ENCODE measurements at regions not wholly inside any gene's neighbourhood (a gene's known extent, or its start where the extent isn't known, plus 50 kb on each side); places are given as distances from the start of the nearest gene placed in this dataset.

- Histone ChIP-seq H3K9me3 (replicated peaks) (no peaks in the 10 kb centered on the region), H3K36me3 (no peaks in the 10 kb centered on the region), H3K4me1 (no peaks in the 10 kb centered on the region), H3K27ac (no peak overlapping the region), H3K4me3 (no peak overlapping the region), H3K27me3 (no peaks in the 10 kb centered on the region)
- DNase-seq: no peak
Measured at GRCh38 chr5:164921722-164922121, 1416.3 kb downstream of the MAT2B start.

DNA sequence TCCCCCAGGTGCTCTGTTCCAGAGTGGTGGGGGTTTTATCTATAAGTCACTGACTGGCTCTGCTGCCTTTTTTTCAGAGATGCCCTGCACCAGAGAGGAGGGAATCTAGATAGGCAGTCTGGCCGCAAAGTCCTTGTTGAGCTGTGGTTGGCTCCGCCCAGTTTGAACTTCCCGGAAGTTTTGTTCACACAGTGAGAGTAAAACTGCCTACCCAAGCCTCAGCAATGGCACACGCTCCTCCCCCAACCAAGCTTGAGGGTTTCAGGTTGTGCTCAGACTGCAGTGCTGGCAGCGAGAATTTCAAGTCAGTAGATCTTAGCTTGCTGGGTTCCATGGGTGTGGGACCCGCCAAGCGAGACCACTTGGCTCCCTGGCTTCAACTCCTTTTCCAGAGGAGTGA is 1428.6 kb downstream of the MAT2B start:
- peak in 1 of 2 experiments; percentile 13 for DNase-seq
- Histone ChIP-seq H3K36me3 (no peaks in the 10 kb centered on the region), H3K27ac (no peak overlapping the region), H3K4me1 (no peaks in the 10 kb centered on the region), H3K9me3 (replicated peaks) (no peaks in the 10 kb centered on the region), H3K4me3 (no peak overlapping the region), H3K27me3 (peaks cover 6% of the 10 kb centered on the region)

DNA sequence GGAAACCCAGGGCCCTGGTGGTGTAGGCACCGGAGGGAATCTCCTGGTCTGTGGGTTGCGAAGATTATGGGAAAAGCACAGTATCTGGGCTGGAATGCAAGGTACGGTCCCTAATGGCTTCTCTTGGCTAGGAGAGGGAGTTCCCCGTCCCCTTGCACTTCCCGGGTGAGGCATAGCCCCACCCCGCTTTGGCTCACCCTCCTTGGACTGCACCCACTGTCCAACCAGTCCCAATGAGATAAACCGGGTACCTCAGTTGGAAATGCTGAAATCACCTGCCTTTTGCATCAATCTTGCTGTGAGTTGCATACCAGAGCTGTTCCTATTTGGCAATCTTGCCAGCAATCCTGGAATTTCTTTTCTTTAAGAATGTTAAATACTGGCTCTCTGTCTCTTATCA is 1429.1 kb downstream of the MAT2B start:
- H3K9me3 ChIP-seq (replicated peaks): no peaks in the 10 kb centered on the region
- H3K36me3 ChIP-seq: no peaks in the 10 kb centered on the region
- no peaks in the 10 kb centered on the region for H3K4me1 ChIP-seq
- peaks cover 6% of the 10 kb centered on the region for H3K27me3 ChIP-seq
- DNase-seq: no peak
- no peak overlapping the region for H3K4me3 ChIP-seq
- H3K27ac ChIP-seq: no peak overlapping the region

DNA sequence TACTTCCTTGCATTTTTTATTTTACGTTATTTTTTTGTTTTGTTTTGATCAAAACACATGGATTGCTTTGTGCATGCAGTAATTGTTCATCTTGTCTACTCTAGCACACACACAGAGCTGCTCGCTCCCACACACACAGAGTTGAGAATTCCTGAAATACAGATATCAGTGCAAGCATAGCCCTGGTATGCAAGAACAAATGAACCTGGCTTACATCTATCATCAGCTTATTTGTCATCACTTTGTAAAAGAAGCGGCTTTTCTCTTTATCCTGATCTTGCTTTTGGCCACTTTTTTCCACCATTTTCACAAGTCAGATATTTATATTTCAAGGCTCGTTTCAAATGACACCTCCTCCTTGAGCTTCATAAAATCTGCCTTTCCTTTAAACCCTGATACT is 1435.7 kb downstream of the MAT2B start:
- no peaks in the 10 kb centered on the region for H3K4me1 ChIP-seq
- no peak overlapping the region for H3K4me3 ChIP-seq
- no peak for DNase-seq
- H3K36me3 ChIP-seq: no peaks in the 10 kb centered on the region
- peaks cover 6% of the 10 kb centered on the region for H3K27me3 ChIP-seq
- no peaks in the 10 kb centered on the region for H3K9me3 ChIP-seq (replicated peaks)
- no peak overlapping the region for H3K27ac ChIP-seq

- no peak for DNase-seq
- H3K4me1 ChIP-seq: no peaks in the 10 kb centered on the region
Measured at GRCh38 chr5:164950927-164951326, 1445.5 kb downstream of the MAT2B start.

GRCh38 chr5:164951570-164951969 is 1446.2 kb downstream of the MAT2B start:
- no peaks in the 10 kb centered on the region for H3K36me3 ChIP-seq

More at GRCh38 chr5:164950927-164951326, 1445.5 kb downstream of the MAT2B start:
- Histone ChIP-seq H3K27ac (no peak overlapping the region), H3K4me3 (no peak overlapping the region), H3K9me3 (replicated peaks) (no peaks in the 10 kb centered on the region), H3K27me3 (no peaks in the 10 kb centered on the region; the same call in 1 of the 2 replicates), H3K36me3 (no peaks in the 10 kb centered on the region)

DNA sequence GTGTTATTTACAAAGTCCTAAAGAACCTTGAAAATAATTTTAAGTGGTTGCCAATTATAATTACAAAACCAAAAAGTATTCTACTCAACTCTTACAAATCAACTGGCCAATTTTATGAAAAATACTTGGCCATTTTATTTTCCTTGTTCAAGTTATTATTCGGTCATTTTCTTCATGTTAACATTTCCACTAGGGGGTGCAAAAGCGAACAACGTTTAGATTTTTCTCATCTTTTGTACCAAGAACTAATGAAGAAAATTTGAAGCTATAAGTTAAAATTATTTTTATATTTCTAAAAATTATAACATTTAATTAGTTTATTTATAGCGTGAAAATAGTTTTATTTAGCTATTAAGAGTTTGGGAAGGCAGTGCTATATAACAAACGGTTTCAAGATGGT is 1453.3 kb downstream of the MAT2B start:
- H3K27ac ChIP-seq: no peak overlapping the region
- no peaks in the 10 kb centered on the region; the same call in 1 of the 2 replicates for H3K27me3 ChIP-seq
- no peaks in the 10 kb centered on the region for H3K36me3 ChIP-seq
- no peak overlapping the region for H3K4me3 ChIP-seq
- H3K9me3 ChIP-seq (replicated peaks): no peaks in the 10 kb centered on the region
- no peak for DNase-seq
- no peaks in the 10 kb centered on the region for H3K4me1 ChIP-seq

More at GRCh38 chr5:164951570-164951969, 1446.2 kb downstream of the MAT2B start:
- no peak for DNase-seq
- H3K27ac ChIP-seq: no peak overlapping the region
- no peaks in the 10 kb centered on the region for H3K4me1 ChIP-seq
- H3K27me3 ChIP-seq: no peaks in the 10 kb centered on the region; the same call in 1 of the 2 replicates
- no peaks in the 10 kb centered on the region for H3K9me3 ChIP-seq (replicated peaks)
- no peak overlapping the region for H3K4me3 ChIP-seq

DNA sequence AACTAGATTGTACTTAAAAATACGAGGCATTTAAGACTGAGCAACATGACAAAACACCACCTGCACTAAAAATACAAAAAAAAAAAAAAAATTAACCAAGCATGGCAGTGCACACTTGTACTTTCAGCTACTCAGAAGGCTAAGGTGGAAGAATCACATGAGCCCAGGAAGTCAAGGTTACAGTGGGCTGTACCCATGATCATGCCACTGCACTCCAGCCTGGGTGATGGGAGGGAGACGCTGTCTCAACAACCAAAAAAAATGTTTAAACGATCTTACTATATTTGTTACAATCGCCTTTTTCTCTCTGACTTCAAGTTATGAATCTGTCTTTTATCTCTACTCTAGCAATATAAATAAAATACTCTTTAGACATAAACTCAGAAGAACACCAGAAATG is 1454.3 kb downstream of the MAT2B start:
- no peaks in the 10 kb centered on the region for H3K9me3 ChIP-seq (replicated peaks)
- no peak for DNase-seq
- no peak overlapping the region for H3K27ac ChIP-seq
- no peak overlapping the region for H3K4me3 ChIP-seq
- no peaks in the 10 kb centered on the region for H3K27me3 ChIP-seq
- no peaks in the 10 kb centered on the region for H3K4me1 ChIP-seq
- H3K36me3 ChIP-seq: no peaks in the 10 kb centered on the region

DNA sequence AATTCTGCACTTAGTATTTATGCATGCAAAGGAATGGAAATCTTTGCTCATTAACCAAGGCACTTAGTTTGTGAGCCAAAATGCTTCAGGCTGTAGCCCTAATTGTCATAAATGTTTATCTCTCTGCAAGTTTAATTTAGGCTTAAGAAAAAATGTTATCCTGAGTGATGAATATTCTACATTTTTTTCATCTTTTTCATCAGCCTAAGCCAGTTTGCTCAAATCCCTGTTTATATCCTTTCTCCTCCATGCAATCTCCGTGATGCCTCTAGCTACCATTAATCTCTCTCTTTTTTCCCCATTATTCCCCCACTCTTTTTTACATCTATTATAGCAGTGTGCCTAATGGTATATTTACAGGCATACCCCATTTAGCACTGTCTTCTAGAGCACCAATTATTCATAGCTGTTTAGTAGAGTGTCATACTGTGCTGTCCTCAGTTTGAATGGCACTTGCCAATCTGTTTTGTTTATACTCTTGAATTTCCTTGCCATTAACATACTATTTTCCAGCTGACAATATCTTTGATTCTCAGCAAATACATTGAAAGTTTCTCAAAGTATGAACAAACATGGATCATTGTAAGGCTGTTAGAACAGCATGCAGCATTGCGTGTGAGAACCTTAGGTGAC is 1457.0 kb downstream of the MAT2B start:
- H3K27me3 ChIP-seq: peaks cover 3% of the 10 kb centered on the region; the same call in 1 of the 2 replicates
- no peaks in the 10 kb centered on the region for H3K4me1 ChIP-seq
- H3K36me3 ChIP-seq: no peaks in the 10 kb centered on the region
- no peaks in the 10 kb centered on the region for H3K9me3 ChIP-seq (replicated peaks)
- no peak overlapping the region for H3K27ac ChIP-seq
- no peak overlapping the region for H3K4me3 ChIP-seq
- no peak for DNase-seq

- DNase-seq: no peak
- H3K36me3 ChIP-seq: no peaks in the 10 kb centered on the region
- no peaks in the 10 kb centered on the region for H3K4me1 ChIP-seq
- no peaks in the 10 kb centered on the region for H3K9me3 ChIP-seq (replicated peaks)
- no peak overlapping the region for H3K27ac ChIP-seq
- H3K4me3 ChIP-seq: no peak overlapping the region
- peaks cover 3% of the 10 kb centered on the region; the same call in 1 of the 2 replicates for H3K27me3 ChIP-seq
Measured at GRCh38 chr5:164966611-164967010, 1461.2 kb downstream of the MAT2B start.

DNA sequence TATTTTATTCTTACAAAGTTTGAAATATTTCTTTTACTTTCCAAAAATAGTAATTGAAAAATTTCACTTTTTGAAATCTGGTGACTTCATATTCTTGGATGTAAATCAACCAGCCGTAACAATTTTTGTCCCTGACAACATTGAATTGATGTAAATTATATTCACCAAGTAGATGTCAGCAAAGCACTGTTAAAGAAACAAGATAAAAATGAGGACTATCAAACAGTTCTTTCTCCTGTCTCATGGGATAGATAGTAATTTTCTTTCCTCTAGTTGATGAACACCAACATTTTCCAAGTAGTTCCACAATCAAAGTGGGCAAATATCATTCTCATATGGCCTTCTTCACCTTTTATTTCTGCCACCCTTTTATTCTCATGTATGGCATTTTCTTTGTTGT is 1461.9 kb downstream of the MAT2B start:
- Histone ChIP-seq H3K9me3 (replicated peaks) (no peaks in the 10 kb centered on the region), H3K4me1 (no peaks in the 10 kb centered on the region), H3K27ac (no peak overlapping the region), H3K27me3 (peaks cover 3% of the 10 kb centered on the region; the same call in 1 of the 2 replicates), H3K36me3 (no peaks in the 10 kb centered on the region), H3K4me3 (no peak overlapping the region)
- DNase-seq: no peak

GRCh38 chr5:164972973-164973372 is 1467.6 kb downstream of the MAT2B start:
- Histone ChIP-seq H3K27ac (no peak overlapping the region), H3K4me1 (no peaks in the 10 kb centered on the region), H3K9me3 (replicated peaks) (no peaks in the 10 kb centered on the region), H3K4me3 (no peak overlapping the region), H3K27me3 (no peaks in the 10 kb centered on the region), H3K36me3 (no peaks in the 10 kb centered on the region)
- no peak for DNase-seq

GRCh38 chr5:164975986-164976385 is 1470.6 kb downstream of the MAT2B start:
- Histone ChIP-seq H3K4me1 (no peaks in the 10 kb centered on the region), H3K9me3 (replicated peaks) (no peaks in the 10 kb centered on the region), H3K4me3 (no peak overlapping the region), H3K27me3 (no peaks in the 10 kb centered on the region), H3K27ac (no peak overlapping the region), H3K36me3 (no peaks in the 10 kb centered on the region)
- DNase-seq: no peak

GRCh38 chr5:164980480-164980879 is 1475.1 kb downstream of the MAT2B start:
- Histone ChIP-seq H3K4me1 (no peaks in the 10 kb centered on the region), H3K27ac (no peak overlapping the region), H3K9me3 (replicated peaks) (no peaks in the 10 kb centered on the region), H3K4me3 (no peak overlapping the region), H3K36me3 (no peaks in the 10 kb centered on the region), H3K27me3 (no peaks in the 10 kb centered on the region; the same call in 1 of the 2 replicates)
- no peak for DNase-seq

DNA sequence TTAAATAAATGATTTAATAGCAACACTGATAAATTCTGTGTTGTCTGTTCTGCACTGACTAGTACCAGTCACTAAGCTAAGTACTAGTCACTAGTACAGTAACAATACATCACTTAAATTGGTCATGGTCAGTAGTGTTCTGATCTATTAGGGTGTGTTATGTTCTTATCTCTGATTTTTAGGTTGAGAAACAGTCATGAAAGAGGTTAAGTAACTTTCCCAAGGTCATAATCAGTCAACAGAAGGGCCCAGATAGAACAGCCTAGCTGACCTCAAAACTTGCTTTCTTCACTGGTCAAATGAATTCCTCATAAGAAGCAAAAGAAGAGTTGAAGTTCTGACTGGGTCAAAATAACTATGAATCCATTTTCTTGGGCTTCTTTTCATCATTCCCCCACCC is 1492.7 kb downstream of the MAT2B start:
- no peak for DNase-seq
- no peaks in the 10 kb centered on the region for H3K36me3 ChIP-seq
- 0 out of 2 replicates have a peak, but pooled peaks cover 3% of the 10 kb centered on the region for H3K27me3 ChIP-seq
- no peaks in the 10 kb centered on the region for H3K9me3 ChIP-seq (replicated peaks)
- H3K4me1 ChIP-seq: no peaks in the 10 kb centered on the region
- H3K4me3 ChIP-seq: no peak overlapping the region
- H3K27ac ChIP-seq: no peak overlapping the region

GRCh38 chr5:164998590-164998989 is 1493.2 kb downstream of the MAT2B start:
- no peak overlapping the region for H3K27ac ChIP-seq
- no peaks in the 10 kb centered on the region for H3K36me3 ChIP-seq
- H3K4me3 ChIP-seq: no peak overlapping the region
- 0 out of 2 replicates have a peak, but pooled peaks cover 6% of the 10 kb centered on the region for H3K27me3 ChIP-seq
- peak in 1 of 2 experiments; percentile 11 for DNase-seq
- H3K9me3 ChIP-seq (replicated peaks): no peaks in the 10 kb centered on the region
- no peaks in the 10 kb centered on the region for H3K4me1 ChIP-seq
